Hepatocyte (in vitro differentiated cells): ENCODE measurements at regions not wholly inside any gene's neighbourhood (a gene's known extent, or its start where the extent isn't known, plus 50 kb on each side); places are given as distances from the start of the nearest gene placed in this dataset.

Source experiments
- CTCF ChIP-seq: fragments of 200-600 bp; sonication (generic); IDR thresholded peaks from 2 replicates; pipeline ENCODE4 v1.5.1; 2016; ENCODE audit warnings: antibody characterized with exemption, mild to moderate bottlenecking; ENCODE audit not compliant: poor library complexity
- EZH2 ChIP-seq: fragments of 200-600 bp; sonication (generic); IDR thresholded peaks from 2 replicates; pipeline ENCODE4 v1.6.1; 2016; ENCODE audit warnings: antibody characterized with exemption, mild to moderate bottlenecking, borderline replicate concordance

- TF ChIP-seq CTCF, result no peak
- TF ChIP-seq EZH2, result no peak
These were observed 94.3 kb downstream of the AXIN2 start for GRCh38 chr17:65467156-65467555.
